HT1080 (cell line): ENCODE measurements at regions not wholly inside any gene's neighbourhood (a gene's known extent, or its start where the extent isn't known, plus 50 kb on each side); places are given as distances from the start of the nearest gene placed in this dataset.
A peak's percentile ranks its signal among the peaks of the same experiment; 100 is the strongest.
"Not testable (repeated sequence)": the region's sequence is repeated elsewhere in the genome, so short reads cannot be mapped to it uniquely, and the experiment has no call there.

Experiments
- DNase-seq: peaks from one replicate; pipeline ENCODE4 v3.0.0-alpha.2; 2015; ENCODE audit warnings: low read depth

DNA sequence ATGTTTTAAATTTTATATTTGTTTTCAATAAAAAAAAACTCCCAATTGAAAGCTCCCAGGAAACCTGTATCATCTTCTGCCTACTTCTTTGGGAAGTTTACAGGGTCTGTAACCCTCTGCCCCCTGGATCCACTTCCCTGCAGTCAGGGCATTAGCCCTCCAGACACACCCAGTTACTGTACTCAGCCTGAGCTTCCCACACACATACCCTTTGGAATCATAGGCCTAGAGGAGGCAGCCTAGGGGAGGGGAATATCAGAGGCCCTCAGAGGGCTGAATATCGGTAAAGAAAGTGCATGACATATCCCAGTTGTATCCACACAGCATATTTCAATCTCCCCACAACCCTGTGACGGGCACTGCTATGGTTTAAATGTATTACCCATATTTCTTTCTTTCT is 56.2 kb upstream of the TFPI start:
- DNase-seq, result not testable (repeated sequence)

DNA sequence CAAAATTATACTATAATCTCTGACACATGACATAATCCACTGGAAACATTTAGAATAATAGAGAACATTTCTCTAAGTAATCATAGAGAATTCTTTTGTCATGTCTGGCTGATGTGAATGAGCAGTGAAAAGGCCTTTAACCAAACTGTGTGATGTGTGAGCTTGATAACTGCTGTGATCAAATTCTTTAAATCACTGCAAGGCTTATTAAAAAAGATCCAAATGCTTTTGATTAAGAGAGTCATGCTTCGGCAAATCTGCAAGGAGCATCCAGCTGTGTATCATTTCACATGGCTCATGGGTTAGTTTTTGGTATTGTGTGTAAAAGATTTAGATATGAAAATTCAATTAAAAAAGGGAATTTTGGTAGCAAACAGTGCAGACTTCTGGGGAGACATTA is 58.6 kb upstream of the TFPI start:
- DNase-seq, result no peak

DNA sequence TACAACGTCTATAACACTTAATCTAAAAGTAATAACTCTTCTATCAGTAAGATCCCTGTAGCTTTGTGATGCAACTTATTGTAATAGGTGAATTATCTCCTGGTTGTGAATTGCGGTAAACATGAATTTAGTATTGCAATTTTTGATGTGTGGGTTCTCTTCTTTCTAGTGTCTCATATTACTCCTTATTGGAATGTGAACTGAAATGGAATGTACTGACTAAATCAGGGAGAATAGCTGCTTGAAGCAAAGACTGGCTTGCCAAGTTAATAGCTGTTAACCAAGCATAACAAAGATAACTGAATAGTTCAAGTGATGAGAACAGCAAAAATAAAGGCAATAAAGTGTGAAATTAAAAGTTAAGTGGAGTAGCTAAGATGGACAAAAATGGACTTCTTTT is 60.5 kb upstream of the TFPI start:
- DNase-seq, result no peak

DNA sequence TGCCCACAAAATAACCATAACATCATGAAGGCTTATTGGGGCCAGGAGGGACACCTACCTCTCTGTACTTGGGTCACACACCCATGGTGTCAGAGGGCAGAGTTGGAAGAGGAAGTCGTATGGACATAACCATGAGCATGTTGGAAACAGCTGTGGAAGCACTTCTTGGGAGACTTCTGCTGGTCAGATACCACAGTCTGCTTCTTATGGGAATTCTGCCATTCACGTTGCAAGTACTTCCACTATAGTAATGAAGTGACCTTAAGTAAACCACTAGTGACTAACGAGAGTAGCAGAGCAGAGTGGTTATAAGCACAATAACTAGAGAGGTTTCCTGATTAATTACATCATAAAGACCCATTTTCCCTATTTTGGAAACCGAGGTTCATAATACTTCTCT is 61.1 kb upstream of the TFPI start:
- no peak for DNase-seq

DNA sequence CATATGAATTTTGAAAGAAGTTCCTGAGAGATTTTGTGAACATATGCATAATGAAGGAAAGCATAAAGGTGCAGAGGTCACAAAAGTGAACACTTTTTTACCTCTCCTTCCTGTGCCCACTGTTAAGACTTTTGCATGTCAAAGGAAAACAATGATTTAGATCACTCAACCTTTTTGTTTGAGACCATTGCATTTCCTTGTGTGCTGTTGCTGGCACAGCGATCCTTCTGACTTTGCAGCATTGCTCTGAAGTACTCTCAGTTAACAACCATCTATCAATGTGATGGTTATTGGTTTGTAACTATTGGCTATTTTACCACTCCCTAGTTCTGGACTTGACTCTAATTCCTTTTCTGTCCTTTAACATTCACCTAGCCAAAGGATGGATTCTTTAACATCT is 61.7 kb upstream of the TFPI start:
- DNase-seq, result no peak

DNA sequence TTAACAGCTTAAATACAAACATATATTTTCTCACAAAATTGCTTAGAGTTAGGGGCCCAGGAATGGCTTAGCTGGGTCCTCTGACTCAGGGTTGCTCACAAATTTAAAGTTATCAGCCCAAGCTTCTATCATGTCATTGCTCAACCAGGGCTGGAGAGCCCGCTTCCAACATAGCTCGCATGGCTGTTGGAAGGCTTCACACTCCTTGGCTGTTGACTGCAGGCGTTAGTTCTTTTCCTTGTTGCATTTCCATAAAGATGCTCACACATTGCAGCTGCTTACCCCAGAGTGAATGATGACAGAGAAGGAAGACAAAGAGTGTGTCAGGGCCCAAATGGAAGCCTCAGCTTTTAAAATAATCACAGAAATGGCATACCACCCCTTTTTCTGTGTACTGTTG is 62.9 kb upstream of the TFPI start:
- DNase-seq, result no peak

DNA sequence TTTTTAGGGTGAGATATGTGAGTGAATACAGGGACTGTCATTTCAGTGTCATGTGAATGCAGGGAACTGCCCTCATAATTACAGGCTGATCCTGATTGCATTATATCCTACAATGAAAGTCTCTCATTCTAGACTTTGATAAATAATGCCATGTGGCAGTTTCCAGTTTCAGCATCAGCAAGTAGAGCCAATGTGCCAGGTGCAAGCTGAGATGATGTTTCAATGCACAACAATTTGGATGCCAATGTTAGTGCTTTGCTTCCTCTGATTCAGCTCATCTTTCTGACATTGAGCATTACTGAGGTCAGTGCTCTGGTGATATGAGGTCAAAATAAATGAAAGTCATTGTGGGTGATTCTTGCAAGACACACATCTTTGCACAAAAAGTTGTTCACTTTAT is 63.7 kb upstream of the TFPI start:
- DNase-seq, result no peak

DNA sequence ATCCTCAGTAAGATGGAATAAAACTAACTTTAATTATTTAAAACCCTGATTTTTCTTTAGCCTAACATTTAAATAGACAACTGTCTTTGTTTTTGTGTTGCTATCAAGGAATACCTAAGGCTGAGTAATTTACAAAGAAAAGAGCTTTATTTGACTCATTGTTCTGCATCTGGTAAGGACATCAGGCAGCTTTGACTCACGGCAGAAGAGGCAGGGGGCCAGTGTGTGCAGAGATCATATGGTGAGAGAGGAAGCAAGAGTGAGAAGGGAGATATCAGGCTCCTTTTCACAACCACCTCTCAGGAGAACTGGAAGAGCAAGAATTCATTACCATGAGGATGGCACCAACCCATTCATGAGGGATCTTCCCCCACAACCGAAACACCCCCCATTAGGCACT is 64.6 kb upstream of the TFPI start:
- peak; percentile 41 for DNase-seq

DNA sequence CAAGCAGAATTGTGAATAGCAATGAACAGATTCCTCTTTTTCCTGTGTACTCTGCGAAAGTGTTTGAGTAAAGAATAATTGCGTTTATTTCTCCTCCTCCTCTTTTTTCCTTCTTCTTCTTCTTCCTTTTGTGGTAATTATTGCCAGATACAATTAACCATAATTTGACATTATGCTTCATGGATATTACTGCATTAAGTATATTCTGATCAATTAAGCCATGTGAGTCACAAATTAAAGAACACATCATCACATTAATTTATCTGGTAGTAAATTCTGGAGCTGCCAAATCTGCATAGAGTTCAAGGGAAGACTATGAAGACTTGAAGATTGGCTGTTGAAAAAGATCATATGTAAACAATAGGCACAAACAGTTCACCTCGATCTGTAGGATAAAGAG is 72.9 kb upstream of the TFPI start:
- no peak for DNase-seq

DNA sequence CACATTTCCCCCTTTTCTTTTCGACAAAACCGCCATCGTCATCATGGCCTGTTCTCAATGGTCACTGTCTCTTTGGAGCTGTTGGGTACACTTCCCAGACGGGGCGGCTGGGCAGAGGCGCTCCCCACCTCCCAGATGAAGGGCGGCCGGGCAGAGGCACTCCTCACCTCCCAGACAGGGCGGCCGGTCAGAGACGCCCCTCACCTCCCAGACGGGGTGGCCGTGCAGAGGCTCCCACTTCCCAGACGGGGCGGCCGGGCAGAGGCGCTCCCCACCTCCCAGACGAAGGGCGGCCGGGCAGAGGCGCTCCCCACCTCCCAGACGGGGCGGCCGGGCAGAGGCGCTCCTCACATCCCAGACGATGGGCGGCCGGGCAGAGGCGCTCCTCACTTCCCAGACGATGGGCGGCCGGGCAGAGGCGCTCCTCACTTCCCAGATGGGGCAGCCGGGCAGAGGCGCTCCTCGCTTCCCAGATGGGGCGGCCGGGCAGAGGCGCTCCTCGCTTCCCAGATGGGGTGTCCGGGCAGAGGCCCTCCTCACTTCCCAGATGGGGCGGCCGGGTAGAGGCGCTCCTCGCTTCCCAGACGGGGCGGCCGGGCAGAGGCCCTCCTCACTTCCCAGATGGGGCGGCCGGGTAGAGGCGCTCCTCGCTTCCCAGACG is 82.6 kb upstream of the TFPI start:
- not testable (repeated sequence) for DNase-seq

DNA sequence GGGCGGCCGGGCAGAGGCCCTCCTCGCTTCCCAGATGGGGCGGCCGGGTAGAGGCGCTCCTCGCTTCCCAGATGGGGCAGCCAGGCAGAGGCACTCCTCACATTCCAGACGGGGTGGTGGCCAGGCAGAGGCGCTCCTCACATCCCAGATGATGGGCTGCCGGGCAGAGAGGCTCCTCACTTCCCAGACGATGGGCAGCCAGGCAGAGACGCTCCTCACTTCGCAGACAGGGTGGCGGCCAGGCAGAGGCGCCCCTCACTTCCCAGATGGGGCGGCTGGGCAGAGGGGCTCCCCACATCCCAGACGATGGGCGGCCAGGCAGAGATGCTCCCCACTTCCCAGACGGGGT is 83.1 kb upstream of the TFPI start:
- not testable (repeated sequence) for DNase-seq

DNA sequence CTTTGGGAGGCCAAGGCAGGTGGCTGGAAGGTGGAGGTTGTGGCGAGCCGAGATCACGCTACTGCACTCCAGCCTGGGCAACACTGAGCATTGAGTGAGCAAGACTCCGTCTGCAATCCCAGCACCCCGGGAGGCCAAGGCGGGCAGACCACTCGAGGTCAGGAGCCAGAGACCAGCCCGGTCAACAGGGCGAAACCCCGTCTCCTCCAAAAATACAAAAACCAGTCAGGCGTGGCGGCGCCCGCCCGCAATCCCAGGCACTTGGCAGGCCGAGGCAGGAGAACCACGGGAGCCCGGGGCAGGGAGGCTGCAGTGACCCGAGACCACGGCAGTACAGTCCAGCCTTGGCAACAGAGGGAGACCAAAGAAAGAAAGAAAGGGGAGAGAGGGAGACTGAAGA is 83.5 kb upstream of the TFPI start:
- not testable (repeated sequence) for DNase-seq

DNA sequence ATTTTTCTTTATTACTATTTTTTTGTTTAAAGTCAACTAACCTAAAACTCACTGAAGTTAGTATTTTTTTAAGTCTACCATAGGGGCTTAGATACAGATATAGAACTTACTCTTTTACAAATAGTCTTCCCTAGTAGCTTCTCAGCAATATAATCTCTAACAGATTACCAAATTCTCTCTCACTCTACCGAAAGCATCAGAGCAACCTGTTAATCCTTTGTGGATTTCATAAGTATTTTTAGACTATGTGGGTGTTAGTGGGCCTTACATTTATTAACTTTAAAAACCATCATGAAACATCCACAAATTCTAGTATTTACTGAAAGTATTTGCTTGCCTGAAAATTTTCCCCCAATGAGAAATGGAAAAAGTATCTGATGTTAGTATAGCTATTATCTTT is 84.6 kb upstream of the TFPI start:
- DNase-seq, result no peak

DNA sequence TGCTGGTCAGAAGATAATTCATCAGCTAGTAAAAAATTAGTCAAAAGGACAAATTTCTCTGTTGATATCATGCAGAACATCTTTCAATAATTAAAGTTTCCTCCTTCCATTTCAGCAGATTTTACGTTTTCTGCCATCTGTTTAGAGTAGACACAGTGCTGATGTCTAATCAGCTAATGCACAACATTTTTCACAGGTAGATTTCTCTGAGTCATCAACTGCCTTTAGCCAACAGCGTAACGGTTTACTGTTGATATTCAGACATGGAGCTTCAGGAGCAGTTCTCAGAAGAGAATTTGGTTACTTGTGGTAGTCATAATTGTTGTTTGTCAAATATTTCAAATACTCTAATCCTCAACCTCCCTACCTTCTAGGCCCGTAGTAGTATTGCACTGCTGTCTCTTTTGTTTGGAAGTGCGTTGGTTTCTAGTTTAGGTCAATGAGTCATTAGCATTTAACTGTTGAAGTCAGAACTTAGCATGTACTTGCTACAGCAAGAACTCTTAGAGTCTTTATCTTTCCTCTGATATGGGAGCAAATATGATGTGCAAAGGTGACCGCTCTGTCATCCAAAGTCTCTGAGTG is 86.8 kb upstream of the TFPI start:
- DNase-seq, result no peak

DNA sequence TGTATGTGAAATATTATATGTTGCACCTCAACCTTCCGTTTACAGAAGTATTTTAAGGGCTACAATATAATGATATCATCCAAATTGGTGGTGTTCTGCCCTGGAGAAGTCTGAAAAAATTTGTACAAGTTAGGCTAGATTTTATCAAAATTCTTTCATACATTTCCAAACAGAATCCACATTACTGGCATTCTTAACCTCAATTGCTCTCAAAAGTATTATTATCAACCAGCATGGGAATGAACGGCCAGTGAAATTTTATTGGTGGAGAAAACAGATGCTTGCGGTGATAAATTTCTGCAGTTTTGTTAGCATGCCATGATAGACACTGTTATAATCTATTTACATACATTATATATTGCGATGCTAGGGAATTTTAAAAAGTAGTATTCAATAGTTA is 88.3 kb upstream of the TFPI start:
- no peak for DNase-seq

DNA sequence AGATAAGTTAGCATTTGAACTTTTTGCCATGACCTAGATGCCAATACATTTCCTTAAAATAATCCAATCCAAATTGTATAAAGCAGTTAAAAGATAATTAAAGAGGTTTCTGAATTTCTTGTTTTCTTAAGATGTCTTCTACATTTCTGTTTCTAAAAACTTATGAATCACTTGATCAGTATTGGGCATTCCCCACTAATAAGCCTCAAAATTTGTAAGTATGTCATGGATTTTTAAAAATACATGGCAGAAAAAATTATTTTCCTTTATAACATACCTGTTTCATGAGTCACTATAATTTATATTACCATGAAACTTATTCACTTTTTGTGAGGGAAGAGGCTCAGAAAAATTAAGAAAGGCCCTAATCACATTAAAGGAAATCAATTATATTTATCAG is 90.3 kb upstream of the TFPI start:
- DNase-seq, result no peak

DNA sequence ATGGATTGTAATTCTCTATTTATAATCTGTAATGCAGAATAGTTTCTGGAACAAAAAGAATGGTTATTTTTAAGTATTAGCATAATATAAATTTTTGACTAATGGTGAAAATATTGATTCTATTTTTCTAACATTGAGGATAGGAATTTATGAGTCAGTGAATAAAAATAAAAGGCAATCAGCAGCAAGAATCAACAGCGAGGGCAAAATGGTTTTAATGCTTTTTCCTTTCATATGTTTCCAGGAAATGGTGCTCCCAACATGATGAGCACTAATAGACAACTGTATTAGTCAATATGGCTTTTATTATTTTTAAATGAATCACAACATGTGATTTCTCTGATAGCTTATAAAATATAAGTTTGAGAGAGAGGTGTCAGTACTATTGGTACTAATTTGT is 90.7 kb upstream of the TFPI start:
- no peak for DNase-seq

DNA sequence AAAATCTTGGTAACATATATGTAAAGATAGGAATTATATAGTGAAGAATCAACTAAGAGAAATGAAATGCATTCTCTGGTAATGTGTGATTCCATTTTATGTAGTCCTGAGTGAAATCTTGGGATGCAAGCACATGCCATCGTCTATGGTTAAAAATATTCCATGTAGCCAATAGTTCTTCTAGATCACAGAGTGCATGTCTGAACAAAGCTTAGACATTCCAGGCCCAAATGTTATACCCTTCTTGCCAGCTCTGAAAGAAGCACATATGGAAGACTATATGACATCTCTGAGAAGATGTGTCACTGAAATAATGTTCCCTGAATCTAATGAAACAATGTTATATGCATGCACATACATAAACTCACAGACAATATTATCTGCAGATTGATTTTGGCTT is 92.3 kb upstream of the TFPI start:
- no peak for DNase-seq

DNA sequence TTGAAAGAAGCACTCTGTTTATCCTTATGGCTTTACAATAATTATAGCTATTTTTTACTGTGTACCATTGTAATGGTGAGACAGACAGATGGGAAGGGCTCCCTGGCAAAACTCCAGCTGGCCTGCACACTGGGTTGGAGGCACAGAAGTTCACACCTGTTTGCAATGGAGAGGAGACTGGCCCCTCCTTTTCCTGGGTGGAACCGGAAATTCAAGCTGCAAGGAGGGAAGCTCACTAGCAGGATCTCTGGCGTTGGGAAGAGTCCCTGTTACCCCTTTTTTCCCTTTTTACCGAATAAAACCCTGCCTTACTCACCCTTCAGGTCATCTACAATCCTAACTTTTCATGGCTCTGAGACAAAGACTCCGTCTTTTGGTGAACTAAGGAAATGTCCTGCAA is 100.3 kb upstream of the TFPI start:
- no peak for DNase-seq

DNA sequence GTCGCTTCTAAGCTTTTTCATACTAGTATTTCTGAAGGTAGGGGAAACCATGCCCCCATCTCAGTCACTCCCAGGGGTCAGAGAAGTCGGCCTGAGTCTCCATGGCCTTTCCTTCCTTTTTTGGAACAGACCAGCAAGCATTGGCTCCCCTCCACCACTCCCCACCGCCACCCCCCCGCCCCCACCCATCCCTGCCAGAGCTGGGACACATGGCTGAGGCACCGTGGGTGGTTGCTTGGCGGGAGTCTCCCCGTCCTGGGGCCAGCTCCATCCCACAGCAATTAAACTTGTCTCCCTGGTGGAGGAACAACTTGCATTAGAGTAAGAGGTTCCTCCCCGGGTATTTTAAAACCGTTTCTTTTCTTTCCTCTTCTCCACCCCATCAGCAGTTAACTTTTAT is 100.8 kb upstream of the TFPI start:
- no peak for DNase-seq

DNA sequence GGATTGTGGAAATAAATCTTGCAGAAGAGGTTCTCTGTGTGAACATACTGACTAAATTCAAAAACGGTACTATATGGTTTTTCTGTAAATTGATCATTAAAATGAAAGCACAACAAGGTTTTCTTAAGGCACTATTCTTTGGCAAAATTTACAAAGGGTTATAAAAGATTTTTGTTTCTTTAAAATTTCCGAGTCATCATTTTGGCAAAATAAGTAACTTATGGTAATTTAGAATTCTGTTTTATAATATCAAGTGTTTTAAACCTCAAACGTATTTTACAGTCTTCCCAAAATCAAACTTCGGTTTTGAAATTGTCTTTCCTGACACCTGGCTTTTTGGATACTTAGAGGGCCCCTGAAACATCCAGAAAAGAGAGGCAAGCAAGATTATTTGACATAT is 101.9 kb upstream of the TFPI start:
- DNase-seq, result no peak

DNA sequence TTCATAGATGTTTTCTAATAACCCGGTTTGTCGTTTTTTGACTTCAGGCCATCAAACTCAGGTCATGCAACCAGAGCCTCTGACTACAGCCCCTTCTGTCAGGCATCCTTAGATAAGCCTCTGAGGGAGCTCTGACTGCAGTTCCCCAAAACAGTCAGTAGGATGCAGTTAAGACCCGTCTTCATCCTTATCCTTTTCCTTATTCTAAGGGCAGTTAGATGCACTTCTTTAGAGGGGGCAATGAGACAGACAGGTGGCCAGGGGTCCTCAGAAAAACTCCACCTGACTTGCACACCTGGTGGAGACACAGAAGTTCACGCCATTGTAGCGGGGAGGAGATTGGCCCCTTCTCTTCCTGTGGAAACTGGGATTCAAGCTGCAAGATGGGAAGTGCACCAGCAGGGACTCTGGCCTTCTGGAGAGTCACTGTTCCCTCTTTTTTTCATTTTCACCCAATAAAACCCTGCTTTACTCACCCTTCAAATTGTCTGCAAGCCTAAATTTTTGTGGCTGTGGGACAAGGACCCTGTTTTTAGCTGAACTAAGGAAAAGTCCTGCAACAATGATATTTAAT is 104.8 kb upstream of the TFPI start:
- peak; percentile 22 for DNase-seq

DNA sequence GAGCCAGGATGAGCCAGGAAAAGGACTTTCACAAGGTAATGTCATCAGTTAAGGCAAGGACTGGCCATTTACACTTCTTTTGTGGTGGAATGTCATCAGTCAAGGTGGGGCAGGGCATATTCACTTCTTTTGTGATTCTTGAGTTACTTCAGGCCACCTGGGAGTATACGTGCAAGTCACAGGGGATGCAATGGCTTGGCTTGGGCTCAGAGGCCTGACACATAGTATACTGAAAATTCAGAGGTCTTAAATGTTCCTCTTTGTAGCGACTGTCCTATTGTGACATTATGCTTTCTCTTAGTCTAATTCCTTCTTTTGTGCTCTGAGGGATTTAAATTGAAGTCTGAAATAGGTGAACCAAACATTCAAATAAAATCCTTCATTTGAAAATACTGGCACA is 121.8 kb upstream of the TFPI start:
- not testable (repeated sequence) for DNase-seq

DNA sequence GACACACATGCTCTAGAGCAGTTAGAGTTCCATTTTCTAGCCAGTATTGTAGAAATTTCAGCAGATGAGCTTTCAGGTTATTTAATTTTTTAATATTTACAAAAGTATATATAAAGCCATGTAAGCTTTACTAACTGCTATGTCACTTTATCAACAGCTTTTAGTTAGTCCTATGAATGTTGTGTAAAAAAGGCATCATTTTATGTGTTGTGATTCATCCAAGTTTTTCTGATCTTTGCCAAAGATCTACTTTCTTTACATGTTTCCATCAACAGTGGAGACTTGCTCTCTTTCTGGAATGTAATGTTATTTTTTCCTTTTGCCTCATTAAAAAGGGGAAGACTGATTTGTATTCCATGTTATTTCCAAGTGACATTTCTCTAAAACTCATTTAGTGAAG is 125.2 kb upstream of the TFPI start:
- no peak for DNase-seq
